ENCODE measurements at regions not wholly inside any gene's neighbourhood (a gene's known extent, or its start where the extent isn't known, plus 50 kb on each side); places are given as distances from the start of the nearest gene placed in this dataset.

DNA sequence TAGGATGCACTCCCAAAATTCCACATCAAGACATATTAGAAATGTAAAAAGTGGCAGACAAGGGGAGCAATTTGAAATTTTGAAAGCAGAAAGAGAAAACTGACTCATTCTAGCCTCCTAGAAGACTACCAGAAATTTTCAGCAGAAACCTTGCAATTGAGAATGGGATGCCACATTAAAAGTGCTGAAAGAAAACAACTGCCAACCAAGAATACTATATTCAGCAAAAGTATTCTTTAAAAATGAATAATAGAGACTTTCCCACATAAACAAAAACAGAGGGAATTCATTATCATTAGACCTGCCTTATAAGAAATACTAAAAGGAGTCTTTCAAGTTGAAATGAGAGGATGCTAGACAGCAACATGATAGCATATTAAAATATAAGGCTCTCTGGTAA lies 78.3 kb upstream of the HTR2A start:
- Histone ChIP-seq H3K79me2 (ENCODE audit: insufficient read depth, low read length) (no peaks in the 10 kb centered on the region), H3F3A (ENCODE audit: low read depth) (no peaks in the 10 kb centered on the region), H3K4me1 (ENCODE audit: insufficient read depth, low read length, poor library complexity, severe bottlenecking) (no peaks in the 10 kb centered on the region), H2AFZ (ENCODE audit: low read length) (no peak overlapping the region), H3K36me3 (ENCODE audit: insufficient read depth, low read length) (no peaks in the 10 kb centered on the region), H3K4me3 (ENCODE audit: low read length, poor library complexity, severe bottlenecking) (no peak overlapping the region), H4K20me1 (ENCODE audit: insufficient read depth, low read length, poor library complexity, severe bottlenecking) (no peaks in the 10 kb centered on the region), H3K9ac (ENCODE audit: low read depth, low read length, poor library complexity, severe bottlenecking) (no peak overlapping the region), H3K9me2 (replicated peaks; ENCODE audit: low read depth, low read length) (no peaks in the 10 kb centered on the region), H3K9me3 (ENCODE audit: insufficient read depth, low read depth, low read length) (no peaks in the 10 kb centered on the region), H3K27me3 (ENCODE audit: insufficient read depth, low read length, poor library complexity, severe bottlenecking) (no peaks in the 10 kb centered on the region), H3K4me2 (ENCODE audit: low read depth, low read length, poor library complexity, severe bottlenecking) (no peak overlapping the region)
- TF ChIP-seq EZH2phosphoT487 (IDR thresholded peaks at IDR 0.05; ENCODE audit: borderline replicate concordance) = no peak
- TF ChIP-seq, protein P1, sequence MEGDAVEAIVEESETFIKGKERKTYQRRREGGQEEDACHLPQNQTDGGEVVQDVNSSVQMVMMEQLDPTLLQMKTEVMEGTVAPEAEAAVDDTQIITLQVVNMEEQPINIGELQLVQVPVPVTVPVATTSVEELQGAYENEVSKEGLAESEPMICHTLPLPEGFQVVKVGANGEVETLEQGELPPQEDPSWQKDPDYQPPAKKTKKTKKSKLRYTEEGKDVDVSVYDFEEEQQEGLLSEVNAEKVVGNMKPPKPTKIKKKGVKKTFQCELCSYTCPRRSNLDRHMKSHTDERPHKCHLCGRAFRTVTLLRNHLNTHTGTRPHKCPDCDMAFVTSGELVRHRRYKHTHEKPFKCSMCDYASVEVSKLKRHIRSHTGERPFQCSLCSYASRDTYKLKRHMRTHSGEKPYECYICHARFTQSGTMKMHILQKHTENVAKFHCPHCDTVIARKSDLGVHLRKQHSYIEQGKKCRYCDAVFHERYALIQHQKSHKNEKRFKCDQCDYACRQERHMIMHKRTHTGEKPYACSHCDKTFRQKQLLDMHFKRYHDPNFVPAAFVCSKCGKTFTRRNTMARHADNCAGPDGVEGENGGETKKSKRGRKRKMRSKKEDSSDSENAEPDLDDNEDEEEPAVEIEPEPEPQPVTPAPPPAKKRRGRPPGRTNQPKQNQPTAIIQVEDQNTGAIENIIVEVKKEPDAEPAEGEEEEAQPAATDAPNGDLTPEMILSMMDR (conservative IDR thresholded peaks at IDR 0.05; ENCODE audit: low read length) = no peak

DNA sequence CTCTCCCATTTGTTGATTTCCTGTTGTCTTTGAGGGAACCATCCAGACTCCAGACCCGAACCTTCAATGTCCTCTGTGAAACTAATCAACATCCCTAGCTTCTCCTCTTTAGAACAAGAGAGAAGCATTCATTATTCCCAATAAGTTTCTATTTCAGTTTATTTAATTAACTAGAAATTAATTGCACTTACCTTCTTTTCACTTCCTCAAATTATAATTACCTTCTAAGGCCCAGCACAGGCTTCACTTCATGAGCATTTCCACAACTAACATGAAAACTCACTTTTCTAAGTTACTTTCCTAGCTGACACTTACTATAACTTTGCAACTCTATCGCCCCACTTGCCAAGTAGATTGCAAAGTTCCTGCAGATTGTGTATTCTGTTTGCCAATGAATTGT lies 71.6 kb upstream of the HTR2A start:
- Histone ChIP-seq H3K27me3 (ENCODE audit: insufficient read depth, low read length, poor library complexity, severe bottlenecking) (no peaks in the 10 kb centered on the region), H3K36me3 (ENCODE audit: insufficient read depth, low read length) (no peaks in the 10 kb centered on the region), H3K9ac (ENCODE audit: low read depth, low read length, poor library complexity, severe bottlenecking) (no peak overlapping the region), H3K79me2 (ENCODE audit: insufficient read depth, low read length) (no peaks in the 10 kb centered on the region), H3K9me2 (replicated peaks; ENCODE audit: low read depth, low read length) (no peaks in the 10 kb centered on the region), H3K4me3 (ENCODE audit: low read length, poor library complexity, severe bottlenecking) (no peak overlapping the region), H2AFZ (ENCODE audit: low read length) (no peak overlapping the region), H3K9me3 (ENCODE audit: insufficient read depth, low read depth, low read length) (no peaks in the 10 kb centered on the region), H3K4me1 (ENCODE audit: insufficient read depth, low read length, poor library complexity, severe bottlenecking) (no peaks in the 10 kb centered on the region), H3K4me2 (ENCODE audit: low read depth, low read length, poor library complexity, severe bottlenecking) (no peak overlapping the region), H3F3A (ENCODE audit: low read depth) (no peaks in the 10 kb centered on the region), H4K20me1 (ENCODE audit: insufficient read depth, low read length, poor library complexity, severe bottlenecking) (no peaks in the 10 kb centered on the region)
- no peak for TF ChIP-seq EZH2phosphoT487 (IDR thresholded peaks at IDR 0.05; ENCODE audit: borderline replicate concordance)
- TF ChIP-seq, protein P1 (conservative IDR thresholded peaks at IDR 0.05; ENCODE audit: low read length) = no peak

DNA sequence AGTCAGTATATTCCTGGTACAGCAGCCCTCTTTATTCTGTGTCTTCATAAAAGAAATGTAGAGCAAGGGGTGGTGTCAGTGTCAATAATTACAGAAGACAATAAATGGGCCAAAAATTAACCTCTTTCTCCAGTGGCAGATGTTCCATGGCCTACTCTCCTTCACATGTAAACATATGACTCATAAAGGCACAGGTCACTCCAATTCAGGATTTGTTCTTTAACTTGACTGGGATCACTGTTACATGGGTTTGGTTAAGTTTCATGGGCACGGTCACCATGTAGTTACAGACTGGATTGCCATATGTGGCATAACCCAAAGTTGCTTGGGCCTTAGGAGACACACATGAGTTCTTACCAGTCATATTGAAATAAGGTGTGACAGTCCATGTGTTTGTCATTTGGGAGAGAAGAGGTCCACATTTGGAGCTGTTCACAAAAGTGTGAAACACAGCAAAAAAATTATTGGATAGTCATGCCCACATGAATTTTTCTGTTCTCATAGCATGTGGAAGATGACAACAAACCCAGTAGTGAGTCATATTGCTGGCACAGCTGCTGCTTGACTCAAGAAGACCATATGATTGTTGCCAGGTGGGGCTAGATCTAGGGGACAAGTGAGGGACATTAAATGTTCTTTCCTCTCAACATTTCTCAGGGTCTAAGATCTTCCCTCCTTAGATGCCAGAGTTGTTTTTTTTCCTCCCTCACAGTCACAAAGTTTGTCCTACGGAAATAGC lies 68.1 kb upstream of the HTR2A start:
- H3K4me2 ChIP-seq (ENCODE audit: low read depth, low read length, poor library complexity, severe bottlenecking) = no peak overlapping the region
- no peak overlapping the region for H3K9ac ChIP-seq (ENCODE audit: low read depth, low read length, poor library complexity, severe bottlenecking)
- H4K20me1 ChIP-seq (ENCODE audit: insufficient read depth, low read length, poor library complexity, severe bottlenecking) = no peaks in the 10 kb centered on the region
- no peaks in the 10 kb centered on the region for H3K36me3 ChIP-seq (ENCODE audit: insufficient read depth, low read length)
- H3K4me1 ChIP-seq (ENCODE audit: insufficient read depth, low read length, poor library complexity, severe bottlenecking) = no peaks in the 10 kb centered on the region
- TF ChIP-seq, protein P1 (conservative IDR thresholded peaks at IDR 0.05; ENCODE audit: low read length) = no peak
- TF ChIP-seq EZH2phosphoT487 (IDR thresholded peaks at IDR 0.05; ENCODE audit: borderline replicate concordance) = no peak
- H3K27me3 ChIP-seq (ENCODE audit: insufficient read depth, low read length, poor library complexity, severe bottlenecking) = no peaks in the 10 kb centered on the region
- H2AFZ ChIP-seq (ENCODE audit: low read length) = no peak overlapping the region
- H3F3A ChIP-seq (ENCODE audit: low read depth) = no peaks in the 10 kb centered on the region
- H3K9me3 ChIP-seq (ENCODE audit: insufficient read depth, low read depth, low read length) = no peaks in the 10 kb centered on the region
- H3K79me2 ChIP-seq (ENCODE audit: insufficient read depth, low read length) = no peaks in the 10 kb centered on the region
- no peak overlapping the region for H3K4me3 ChIP-seq (ENCODE audit: low read length, poor library complexity, severe bottlenecking)
- H3K9me2 ChIP-seq (replicated peaks; ENCODE audit: low read depth, low read length) = no peaks in the 10 kb centered on the region

Data from Loucy (cell line).